Astrocyte of the cerebellum (primary cell): ENCODE measurements at regions not wholly inside any gene's neighbourhood (a gene's known extent, or its start where the extent isn't known, plus 50 kb on each side); places are given as distances from the start of the nearest gene placed in this dataset.

Experiments
- DNase-seq: peaks from one replicate; pipeline ENCODE4 v3.0.0-alpha.2; 2011; ENCODE audit warnings: low read depth
- H3K4me3 ChIP-seq: 2 replicates; pipeline ENCODE4 v1.5.1; 2011; ENCODE audit warnings: mild to moderate bottlenecking, low read depth, low read length, moderate library complexity
- in situ Hi-C: cut with HindIII; loops from 2 replicates; pipeline ENCODE4 v1.10.0; 2017; ENCODE audit warnings: low sequenced_read_pairs
- TF ChIP-seq, protein P1 (sequence below): IDR thresholded peaks from 2 replicates; pipeline ENCODE4 v1.5.1; 2012; ENCODE audit warnings: low read length, low read depth, moderate library complexity, mild to moderate bottlenecking; ENCODE audit errors: missing control alignments

GRCh38 chr5:4963265-4963664 lies 176.9 kb upstream of the ADAMTS16 start:
- DNase-seq: no peak
- in situ Hi-C loops: no loop called here
- TF ChIP-seq, protein P1, sequence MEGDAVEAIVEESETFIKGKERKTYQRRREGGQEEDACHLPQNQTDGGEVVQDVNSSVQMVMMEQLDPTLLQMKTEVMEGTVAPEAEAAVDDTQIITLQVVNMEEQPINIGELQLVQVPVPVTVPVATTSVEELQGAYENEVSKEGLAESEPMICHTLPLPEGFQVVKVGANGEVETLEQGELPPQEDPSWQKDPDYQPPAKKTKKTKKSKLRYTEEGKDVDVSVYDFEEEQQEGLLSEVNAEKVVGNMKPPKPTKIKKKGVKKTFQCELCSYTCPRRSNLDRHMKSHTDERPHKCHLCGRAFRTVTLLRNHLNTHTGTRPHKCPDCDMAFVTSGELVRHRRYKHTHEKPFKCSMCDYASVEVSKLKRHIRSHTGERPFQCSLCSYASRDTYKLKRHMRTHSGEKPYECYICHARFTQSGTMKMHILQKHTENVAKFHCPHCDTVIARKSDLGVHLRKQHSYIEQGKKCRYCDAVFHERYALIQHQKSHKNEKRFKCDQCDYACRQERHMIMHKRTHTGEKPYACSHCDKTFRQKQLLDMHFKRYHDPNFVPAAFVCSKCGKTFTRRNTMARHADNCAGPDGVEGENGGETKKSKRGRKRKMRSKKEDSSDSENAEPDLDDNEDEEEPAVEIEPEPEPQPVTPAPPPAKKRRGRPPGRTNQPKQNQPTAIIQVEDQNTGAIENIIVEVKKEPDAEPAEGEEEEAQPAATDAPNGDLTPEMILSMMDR: no peak

DNA sequence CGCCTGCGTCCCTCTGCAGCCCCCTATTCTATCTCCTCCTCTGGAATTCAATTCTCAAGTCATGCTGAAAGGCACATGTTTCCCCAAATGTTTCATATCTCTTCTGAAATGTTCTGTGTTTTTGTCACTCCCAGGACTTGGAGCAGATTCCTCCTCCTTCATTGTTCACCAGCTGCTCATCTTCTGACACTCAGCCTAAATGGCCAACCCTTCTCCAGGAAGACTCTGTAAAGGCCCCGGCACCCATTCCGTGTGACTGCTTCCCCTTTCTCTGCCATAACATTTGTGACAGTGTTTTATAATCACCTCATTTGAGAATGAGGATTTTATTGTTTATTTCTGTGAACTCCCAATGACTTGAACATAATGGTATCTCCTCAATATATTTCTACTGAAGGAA lies 170.8 kb upstream of the ADAMTS16 start:
- DNase-seq: no peak
- TF ChIP-seq, protein P1: no peak
- H3K4me3 ChIP-seq: no peak overlapping the region
- in situ Hi-C loops: no loop called here

More at GRCh38 chr5:4963265-4963664, 176.9 kb upstream of the ADAMTS16 start:
- H3K4me3 ChIP-seq: no peak overlapping the region

- in situ Hi-C loops: loop anchor here (5.0 kb wide), 1 partner anchor 82 kb away; no protein-coding TSS in a partner anchor
- H3K4me3 ChIP-seq: no peak overlapping the region
- TF ChIP-seq, protein P1: no peak
- DNase-seq: no peak
Observed at GRCh38 chr5:4970171-4970570, 170.0 kb upstream of the ADAMTS16 start.

GRCh38 chr5:4976902-4977301 lies 163.2 kb upstream of the ADAMTS16 start:
- in situ Hi-C loops: no loop called here
- H3K4me3 ChIP-seq: no peak overlapping the region
- TF ChIP-seq, protein P1: no peak
- DNase-seq: peak; percentile 51

DNA sequence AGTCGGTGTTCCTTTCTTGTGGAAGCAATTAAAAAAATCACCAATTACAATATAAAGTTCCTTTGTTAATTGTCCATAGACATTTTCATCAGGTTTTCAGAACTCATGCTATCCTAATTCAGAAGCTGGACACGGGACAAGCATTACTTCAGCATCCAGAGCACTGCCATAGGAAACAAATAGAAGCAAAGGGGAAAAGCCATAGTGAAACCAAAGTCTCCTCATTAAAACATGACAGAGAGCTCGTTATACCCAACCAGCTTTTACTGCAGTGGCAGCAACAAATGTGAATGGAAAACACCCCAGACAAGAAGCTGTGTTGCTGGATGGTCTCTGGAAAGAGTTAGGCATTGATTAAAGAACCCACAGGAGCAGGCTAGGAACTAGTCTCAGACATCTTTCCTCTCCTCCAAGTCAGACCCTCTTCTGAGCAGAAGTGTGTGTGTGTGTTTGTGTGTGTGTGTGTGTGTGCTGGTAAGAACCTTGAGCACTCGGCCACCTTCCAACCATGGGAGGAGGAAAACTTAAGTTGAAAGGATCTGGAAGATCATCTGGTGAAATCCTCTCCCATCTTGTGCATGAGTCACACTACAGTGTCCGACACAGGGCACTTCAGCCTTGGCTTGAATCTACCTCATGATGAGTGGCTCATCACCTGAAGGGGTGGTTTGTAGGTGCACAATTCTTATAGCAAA lies 162.6 kb upstream of the ADAMTS16 start:
- TF ChIP-seq, protein P1: no peak
- in situ Hi-C loops: no loop called here
- no peak for DNase-seq
- no peak overlapping the region for H3K4me3 ChIP-seq

DNA sequence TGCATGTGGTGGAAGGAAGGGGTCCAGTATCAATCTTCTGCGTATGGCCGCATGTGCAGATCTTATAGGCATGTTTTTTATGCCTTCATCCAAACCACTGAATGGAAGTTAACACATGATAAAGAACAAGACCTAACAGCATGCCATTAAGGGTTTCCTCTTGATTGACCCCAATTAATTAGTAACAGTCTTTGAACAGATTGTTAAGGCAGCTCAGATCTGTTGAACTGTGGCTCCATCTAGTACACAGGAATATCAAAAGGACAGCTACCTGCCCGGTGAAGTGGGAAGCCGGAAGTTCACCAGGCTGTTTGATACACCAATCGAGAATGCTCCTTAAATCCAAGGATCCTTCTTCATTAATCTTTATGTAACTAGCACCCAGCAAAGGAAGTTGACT lies 159.9 kb upstream of the ADAMTS16 start:
- H3K4me3 ChIP-seq: no peak overlapping the region
- no peak for DNase-seq
- in situ Hi-C loops: no loop called here

More for the DNA sequence above, 159.9 kb upstream of the ADAMTS16 start:
- TF ChIP-seq, protein P1: no peak
